ENCODE measurements at regions not wholly inside any gene's neighbourhood (a gene's known extent, or its start where the extent isn't known, plus 50 kb on each side); places are given as distances from the start of the nearest gene placed in this dataset.

GRCh38 chr11:8323161-8323935 lies 59.7 kb upstream of the LMO1 start:
- DNase-seq (ENCODE audit: low read depth in 2 of 3, low spot score in 1 of 3) = no peak

- DNase-seq (ENCODE audit: low read depth in 2 of 3, low spot score in 1 of 3) = no peak
Measured at GRCh38 chr11:8321876-8322275, 58.2 kb upstream of the LMO1 start.

GRCh38 chr11:8320076-8320475 lies 56.4 kb upstream of the LMO1 start:
- no peak for DNase-seq (ENCODE audit: low read depth in 2 of 3, low spot score in 1 of 3)

GRCh38 chr11:8318536-8318935 lies 54.9 kb upstream of the LMO1 start:
- DNase-seq (ENCODE audit: low read depth in 2 of 3, low spot score in 1 of 3) = no peak

GRCh38 chr11:8317159-8317558 lies 53.5 kb upstream of the LMO1 start:
- DNase-seq (ENCODE audit: low read depth in 2 of 3, low spot score in 1 of 3) = no peak

- no peak for DNase-seq (ENCODE audit: low read depth in 2 of 3, low spot score in 1 of 3)
Measured at GRCh38 chr11:8315954-8316353, 52.3 kb upstream of the LMO1 start.

GRCh38 chr11:8315463-8315862 lies 51.8 kb upstream of the LMO1 start:
- DNase-seq (ENCODE audit: low read depth in 2 of 3, low spot score in 1 of 3) = no peak

- no peak for DNase-seq (ENCODE audit: low read depth in 2 of 3, low spot score in 1 of 3)
Measured at GRCh38 chr11:8314916-8315315, 51.2 kb upstream of the LMO1 start.

GRCh38 chr11:8313504-8314090 lies 49.9 kb upstream of the LMO1 start:
- DNase-seq (ENCODE audit: low read depth in 2 of 3, low spot score in 1 of 3) = no peak

Data from stimulated activated CD4-positive, alpha-beta T cell treated with anti-CD3 and anti-CD28 coated beads, Interleukin-12 subunit alpha, Interleukin-12 subunit beta, amount 100 ng/mL, for 48 hours (primary cell).